Hepatocyte (in vitro differentiated cells): ENCODE measurements at regions not wholly inside any gene's neighbourhood (a gene's known extent, or its start where the extent isn't known, plus 50 kb on each side); places are given as distances from the start of the nearest gene placed in this dataset.

Experiments
- CTCF ChIP-seq: fragments of 200-600 bp; sonication (generic); IDR thresholded peaks from 2 replicates; pipeline ENCODE4 v1.5.1; 2016; ENCODE audit warnings: antibody characterized with exemption, mild to moderate bottlenecking; ENCODE audit not compliant: poor library complexity
- EZH2 ChIP-seq: fragments of 200-600 bp; sonication (generic); IDR thresholded peaks from 2 replicates; pipeline ENCODE4 v1.6.1; 2016; ENCODE audit warnings: antibody characterized with exemption, mild to moderate bottlenecking, borderline replicate concordance
- EZH2phosphoT487 ChIP-seq: fragments of 200-600 bp; sonication (generic); IDR thresholded peaks from one replicate; pipeline ENCODE4 v1.6.1; 2018; ENCODE audit warnings: antibody characterized with exemption, mild to moderate bottlenecking, low read depth, moderate library complexity; ENCODE audit not compliant: unreplicated experiment, severe bottlenecking

GRCh38 chr7:54814401-54814800 is 55.4 kb upstream of the SEC61G start:
- TF ChIP-seq EZH2 (no peak), CTCF (no peak), EZH2phosphoT487 (no peak)
